ENCODE measurements at regions not wholly inside any gene's neighbourhood (a gene's known extent, or its start where the extent isn't known, plus 50 kb on each side); places are given as distances from the start of the nearest gene placed in this dataset.
A peak's percentile ranks its signal among the peaks of the same experiment; 100 is the strongest.

- Histone ChIP-seq H4K91ac (ENCODE audit: insufficient read depth, low read depth, low read length) (no peak overlapping the region), H2BK20ac (ENCODE audit: low read depth, low read length) (no peak overlapping the region), H3K36me3 (ENCODE audit: control insufficient read depth, insufficient read depth, low read length) (no peaks in the 10 kb centered on the region), H3K9ac (ENCODE audit: low read depth, low read length) (no peak overlapping the region), H4K20me1 (ENCODE audit: insufficient read depth, low read length) (peaks cover 78% of the 10 kb centered on the region), H3K9me3 (ENCODE audit: control insufficient read depth, insufficient read depth, low read length) (no peaks in the 10 kb centered on the region), H3K18ac (ENCODE audit: low read depth, low read length) (no peak overlapping the region), H3K23ac (ENCODE audit: low read depth, low read length) (no peak overlapping the region), H3K56ac (ENCODE audit: extremely low read depth, insufficient read depth, low read length) (no peak overlapping the region), H3K27me3 (ENCODE audit: control insufficient read depth, insufficient read depth, low read length) (no peaks in the 10 kb centered on the region), H3K4me2 (ENCODE audit: low read depth, low read length) (no peak overlapping the region), H2BK15ac (ENCODE audit: low read depth, low read length) (no peak overlapping the region), H3K79me1 (ENCODE audit: low read depth in 1 of 2, low read length in 2 of 2) (peaks cover 34 to 86% of the 10 kb centered on the region in 2 experiments), H2BK120ac (ENCODE audit: low read depth, low read length) (no peak overlapping the region), H3K4me1 (ENCODE audit: control insufficient read depth, insufficient read depth, low read length) (peaks cover 4% of the 10 kb centered on the region; the same call in 1 of the 2 replicates), H4K8ac (ENCODE audit: low read depth in 2 of 2, low read length in 2 of 2) (no peak overlapping the region), H3K14ac (replicated peaks; ENCODE audit: low read depth, low read length) (no peak overlapping the region), H4K5ac (ENCODE audit: low read depth, low read length) (no peak overlapping the region), H3K9me1 (ENCODE audit: insufficient read depth, low read length) (no peaks in the 10 kb centered on the region), H3K27ac (ENCODE audit: insufficient read depth, low read length) (no peak overlapping the region), H2AK5ac (ENCODE audit: low read depth, low read length) (no peak overlapping the region), H2AFZ (replicated peaks; ENCODE audit: low read length, poor library complexity) (peak overlapping the region; percentile 61), H3K4ac (ENCODE audit: low read depth, low read length) (no peak overlapping the region), H2AK9ac (replicated peaks; ENCODE audit: low read depth, low read length, poor library complexity) (peak overlapping the region; percentile 82), H3K4me3 (ENCODE audit: insufficient read depth, low read depth, low read length) (no peak overlapping the region), H2BK5ac (ENCODE audit: low read depth, low read length, poor library complexity, severe bottlenecking) (no peak overlapping the region)
- ChIA-PET CTCF (interaction anchor here (0.6 to 2.0 kb wide), 9 partner anchors 12 to 304 kb away, joined by 3 to 7 read pairs (median 3); no protein-coding TSS in a partner anchor), POLR2A (ENCODE audit: unreplicated experiment) (no interaction called here)
- BruUV-seq (replicated peaks): no TSS peak
- dilution Hi-C loops (cut with HindIII; ENCODE audit: low sequenced_read_pairs, unreplicated experiment): no loop called here
- 78% methylated on average over 7 of the region's 22 CpGs; no CpG with 5 or more reads in 1 of the 2 experiments for WGBS, 2 experiments (ENCODE audit: extremely low coverage in 2 of 2, insufficient read length in 1 of 2)
- ATAC-seq (ENCODE audit: low read depth): peak; percentile 89
- in situ Hi-C loops (cut with MboI; ENCODE audit: low sequenced_read_pairs): no loop called here
- intact Hi-C loops (cut with micrococcal nuclease): no loop called here
- DNase-seq: peak; percentile 29
- TF ChIP-seq CEBPB (IDR thresholded peaks at IDR 0.05; ENCODE audit: low read depth, low read length) (no peak), BHLHE40 (IDR thresholded peaks at IDR 0.05; ENCODE audit: low read depth, low read length) (no peak), NFE2L2 (IDR thresholded peaks at IDR 0.05; ENCODE audit: low read depth, low read length) (no peak), MAZ (IDR thresholded peaks at IDR 0.05; ENCODE audit: borderline replicate concordance, low read depth, low read length) (peak; percentile 53; the same call in 1 of the 2 replicates), SMC3 (IDR thresholded peaks at IDR 0.05; ENCODE audit: low read depth, low read length) (peak; percentile 44), RAD21 (IDR thresholded peaks at IDR 0.05; ENCODE audit: low read length) (peak; percentile 61), ELK1 (IDR thresholded peaks at IDR 0.05; ENCODE audit: borderline replicate concordance, low read depth, low read length) (no peak), MAFK (IDR thresholded peaks at IDR 0.05; ENCODE audit: low read depth, low read length) (no peak), USF2 (IDR thresholded peaks at IDR 0.05; ENCODE audit: low read depth, low read length) (no peak), CHD1 (IDR thresholded peaks at IDR 0.05; ENCODE audit: low read depth, low read length) (no peak), RCOR1 (IDR thresholded peaks at IDR 0.05; ENCODE audit: insufficient replicate concordance, low read length) (no peak), MXI1 (IDR thresholded peaks at IDR 0.05; ENCODE audit: borderline replicate concordance, low read depth, low read length) (no peak), POLR2A (IDR thresholded peaks at IDR 0.05; ENCODE audit: low read depth, low read length) (no peak), RFX5 (IDR thresholded peaks at IDR 0.05; ENCODE audit: low read depth, low read length) (no peak), CTCF (conservative IDR thresholded peaks at IDR 0.05; ENCODE audit: low read depth, low read length) (peak; percentile 69)
These were observed 141.0 kb upstream of the CIBAR2 start for GRCh38 chr16:85253084-85253941.

All from IMR-90 (cell line).